Lung (tissue), 11 donors: ENCODE measurements at regions not wholly inside any gene's neighbourhood (a gene's known extent, or its start where the extent isn't known, plus 50 kb on each side); places are given as distances from the start of the nearest gene placed in this dataset.

Experiments
- ATAC-seq: fragments of 200-7000 bp; cut with Tn5 transposase; one replicate; pipeline ENCODE4 v1.9.1; 2020; ENCODE audit warnings: moderate number of reproducible peaks; ENCODE audit not compliant: insufficient read depth, low FRiP score
- DNase-seq, 3 donors: peaks; one replicate each; pipeline ENCODE4 v3.0.0-alpha.2; 2013 to 2017
- H3K27ac ChIP-seq, 2 donors: one replicate each; pipeline ENCODE4 v1.5.1; 2013; ENCODE audit warnings: mild to moderate bottlenecking in 2 of 2, moderate library complexity in 2 of 2, control low read depth in 1 of 2, inconsistent platforms in 1 of 2, low read depth in 1 of 2, low read length in 1 of 2
- H3K27me3 ChIP-seq, 3 donors: one replicate each; pipeline ENCODE4 v1.5.1; 2013; ENCODE audit warnings: low read length in 2 of 3; ENCODE audit not compliant: control insufficient read depth in 3 of 3, insufficient read depth in 3 of 3
- H3K36me3 ChIP-seq, 4 donors: one replicate each; pipeline ENCODE4 v1.5.1; 2013; ENCODE audit warnings: low read length in 4 of 4, mild to moderate bottlenecking in 1 of 4, moderate library complexity in 1 of 4; ENCODE audit not compliant: control insufficient read depth in 4 of 4, insufficient read depth in 4 of 4
- H3K4me1 ChIP-seq, 5 donors: one replicate each; pipeline ENCODE4 v1.5.1; 2013; ENCODE audit warnings: low read length in 5 of 5, mild to moderate bottlenecking in 2 of 5, moderate library complexity in 1 of 5; ENCODE audit not compliant: control insufficient read depth in 5 of 5, insufficient read depth in 5 of 5
- H3K4me3 ChIP-seq: one replicate; pipeline ENCODE4 v1.5.1; 2013; ENCODE audit warnings: mild to moderate bottlenecking, control low read depth, moderate library complexity
- H3K9ac ChIP-seq, 2 donors: one replicate each; pipeline ENCODE4 v1.5.1; 2013; ENCODE audit warnings: low read length in 2 of 2, control low read depth in 1 of 2; ENCODE audit not compliant: insufficient read depth in 1 of 2
- H3K9me3 ChIP-seq, 4 donors: one replicate each; pipeline ENCODE4 v1.5.1; 2013; ENCODE audit warnings: low read length in 3 of 4, mild to moderate bottlenecking in 1 of 4, moderate library complexity in 1 of 4; ENCODE audit not compliant: control insufficient read depth in 4 of 4, insufficient read depth in 3 of 4
- CTCF ChIP-seq: IDR thresholded peaks from 2 replicates; pipeline ENCODE4 v1.5.1; 2012; ENCODE audit warnings: mild to moderate bottlenecking; ENCODE audit errors: control extremely low read depth, extremely low read depth
- WGBS, 2 donors: extraction: QIAGEN DNeasy Blood & Tissue Kit; methylation state at CpG; one replicate each; pipeline ENCODE4 v1.1.7; 2013; 5-methylcytosine and 5-hydroxymethylcytosine counted together
- donor health status: control.
- donor health status: control.
- donor health status: Bipolar disorder and iron deficiency.
- donor health status: healthy.
- donor health status: DM: yes; HTN: yes; CAD: no.

DNA sequence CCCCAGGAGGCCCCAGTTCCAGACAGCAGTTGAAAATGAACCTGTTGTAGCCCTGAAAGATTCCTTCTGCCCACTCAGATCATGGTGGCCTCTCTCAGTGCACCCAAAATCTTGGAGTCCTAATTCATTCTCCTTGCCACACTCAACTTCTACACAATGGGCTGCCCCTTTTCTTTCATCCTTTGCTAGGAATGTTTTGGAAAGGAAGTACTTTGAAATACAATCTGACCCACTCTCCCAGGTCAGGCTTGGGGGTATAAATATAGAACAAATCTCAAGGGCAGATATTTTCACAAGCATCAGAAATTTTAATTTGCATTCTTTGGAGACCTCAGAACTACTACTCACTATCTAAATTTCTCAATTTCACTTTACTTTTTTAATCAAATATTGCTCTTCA is 103.2 kb upstream of the SH3BP4 start:
- DNase-seq (no peak), ATAC-seq (no peak)
- Histone ChIP-seq H3K4me3 (no peak overlapping the region), H3K9ac (no peak overlapping the region), H3K9me3 (peaks cover 0 to 3% (median 0%) of the 10 kb centered on the region in 4 donors), H3K4me1 (peaks cover 0 to 9% (median 0%) of the 10 kb centered on the region in 5 donors), H3K27ac (no peak overlapping the region), H3K36me3 (no peaks in the 10 kb centered on the region), H3K27me3 (no peaks in the 10 kb centered on the region)
- no peak for TF ChIP-seq CTCF

- no peaks in the 10 kb centered on the region for H3K36me3 ChIP-seq
- no peak overlapping the region for H3K9ac ChIP-seq
- H3K4me3 ChIP-seq = no peak overlapping the region
- H3K4me1 ChIP-seq = peaks cover 0 to 9% (median 0%) of the 10 kb centered on the region in 5 donors
- no peaks in the 10 kb centered on the region for H3K9me3 ChIP-seq
- no peak for TF ChIP-seq CTCF
- no peak overlapping the region for H3K27ac ChIP-seq
- no peaks in the 10 kb centered on the region for H3K27me3 ChIP-seq
- DNase-seq (no peak), ATAC-seq (no peak)
- 95 to 100% methylated on average over 6 of the region's 6 CpGs for WGBS, 2 donors
Observed at GRCh38 chr2:234847639-234848038, 104.2 kb upstream of the SH3BP4 start.

DNA sequence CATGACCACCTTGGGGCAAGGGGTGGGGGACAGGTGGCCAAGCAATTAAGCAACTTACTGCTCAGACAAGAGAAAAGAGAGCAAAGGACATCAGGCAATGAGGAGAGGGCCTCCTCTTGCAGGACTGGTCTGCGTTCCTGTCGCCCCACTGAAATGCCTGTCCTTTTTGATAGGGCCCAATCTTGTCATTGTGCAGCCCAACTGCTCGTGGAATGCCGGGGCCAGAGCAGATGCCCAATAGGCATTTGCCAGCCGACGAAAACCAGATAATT is 104.5 kb upstream of the SH3BP4 start:
- Histone ChIP-seq H3K27me3 (no peaks in the 10 kb centered on the region), H3K27ac (no peak overlapping the region), H3K9me3 (no peaks in the 10 kb centered on the region), H3K4me3 (no peak overlapping the region), H3K36me3 (no peaks in the 10 kb centered on the region), H3K4me1 (peaks cover 0 to 9% (median 0%) of the 10 kb centered on the region in 5 donors), H3K9ac (no peak overlapping the region)
- ATAC-seq (no peak), DNase-seq (no peak)
- 93 to 95% methylated on average over 6 of the region's 6 CpGs for WGBS, 2 donors
- TF ChIP-seq CTCF = no peak

DNA sequence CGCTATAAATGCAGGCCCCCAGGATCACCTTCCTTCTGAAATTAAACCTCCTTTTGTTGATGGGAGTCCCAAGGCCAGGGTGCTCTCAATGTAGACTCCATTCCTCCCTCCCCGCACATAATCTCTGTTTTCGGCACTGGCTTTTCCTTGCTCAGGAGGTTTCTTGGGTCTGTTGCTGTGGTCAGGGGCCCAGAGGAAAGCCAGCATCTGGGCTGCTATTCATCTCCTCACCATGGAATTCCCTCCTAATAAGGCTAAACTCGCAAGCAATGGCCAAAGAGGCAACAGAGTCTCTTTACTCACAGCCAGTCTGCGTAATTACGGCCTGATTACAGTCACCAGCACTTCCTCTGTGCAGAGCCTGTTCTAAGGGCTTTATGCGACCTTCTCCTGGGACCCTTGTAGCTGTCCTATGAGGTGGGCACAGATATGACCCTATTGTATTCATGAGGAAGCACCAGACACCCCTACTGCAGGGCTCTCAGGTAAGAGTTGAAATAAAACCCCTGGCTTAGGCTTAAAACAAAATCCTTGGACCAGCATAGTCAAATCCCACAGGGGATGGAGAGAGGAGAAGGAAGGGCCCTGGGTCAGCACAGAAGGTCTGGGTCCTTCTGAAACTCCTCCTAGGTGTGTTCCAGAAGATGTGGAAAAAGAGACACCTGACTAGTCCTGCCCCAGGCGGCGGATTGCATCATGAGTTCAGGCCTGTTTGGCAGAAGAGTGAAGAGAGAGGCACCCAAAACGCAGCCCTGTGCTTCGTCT is 105.0 kb upstream of the SH3BP4 start:
- Histone ChIP-seq H3K9me3 (no peaks in the 10 kb centered on the region), H3K36me3 (no peaks in the 10 kb centered on the region), H3K9ac (no peak overlapping the region), H3K4me3 (no peak overlapping the region), H3K27me3 (no peaks in the 10 kb centered on the region), H3K27ac (no peak overlapping the region), H3K4me1 (peaks cover 0 to 9% (median 0%) of the 10 kb centered on the region in 5 donors)
- 94% methylated on average over 11 of the region's 11 CpGs for WGBS, 2 donors
- no peak for ATAC-seq
- TF ChIP-seq CTCF = no peak
- DNase-seq = no peak
